ENCODE measurements at regions not wholly inside any gene's neighbourhood (a gene's known extent, or its start where the extent isn't known, plus 50 kb on each side); places are given as distances from the start of the nearest gene placed in this dataset.
A peak's percentile ranks its signal among the peaks of the same experiment; 100 is the strongest.

GRCh38 chr11:20260307-20260706 lies 100.0 kb upstream of the DBX1 start:
- no peak for DNase-seq
- no peak for TF ChIP-seq CTCF (IDR thresholded peaks at IDR 0.05; ENCODE audit: partially characterized antibody, unreplicated experiment)

GRCh38 chr11:20259506-20259905 lies 99.2 kb upstream of the DBX1 start:
- no peak for DNase-seq
- Mint-ChIP-seq H3K9me3 (ENCODE audit: unreplicated experiment) (no peaks in the 10 kb centered on the region), H3K36me3 (ENCODE audit: unreplicated experiment) (no peaks in the 10 kb centered on the region), H3K27ac (ENCODE audit: unreplicated experiment) (no peak overlapping the region), H3K4me3 (ENCODE audit: unreplicated experiment) (no peak overlapping the region), H3K4me1 (ENCODE audit: low read depth, unreplicated experiment) (peaks cover 6% of the 10 kb centered on the region), H3K27me3 (ENCODE audit: unreplicated experiment) (no peaks in the 10 kb centered on the region)
- no peak for TF ChIP-seq CTCF (IDR thresholded peaks at IDR 0.05; ENCODE audit: partially characterized antibody, unreplicated experiment)

More at GRCh38 chr11:20260307-20260706, 100.0 kb upstream of the DBX1 start:
- Mint-ChIP-seq H3K36me3 (ENCODE audit: unreplicated experiment) (no peaks in the 10 kb centered on the region), H3K4me3 (ENCODE audit: unreplicated experiment) (no peak overlapping the region), H3K27ac (ENCODE audit: unreplicated experiment) (no peak overlapping the region), H3K9me3 (ENCODE audit: unreplicated experiment) (no peaks in the 10 kb centered on the region), H3K27me3 (ENCODE audit: unreplicated experiment) (no peaks in the 10 kb centered on the region), H3K4me1 (ENCODE audit: low read depth, unreplicated experiment) (peaks cover 6% of the 10 kb centered on the region)

GRCh38 chr11:20258376-20258895 lies 98.2 kb upstream of the DBX1 start:
- Mint-ChIP-seq H3K36me3 (ENCODE audit: unreplicated experiment) (no peaks in the 10 kb centered on the region), H3K4me1 (ENCODE audit: low read depth, unreplicated experiment) (peaks cover 6% of the 10 kb centered on the region), H3K9me3 (ENCODE audit: unreplicated experiment) (no peaks in the 10 kb centered on the region), H3K27ac (ENCODE audit: unreplicated experiment) (no peak overlapping the region), H3K4me3 (ENCODE audit: unreplicated experiment) (peak overlapping the region; percentile 63), H3K27me3 (ENCODE audit: unreplicated experiment) (no peaks in the 10 kb centered on the region)
- DNase-seq: no peak
- TF ChIP-seq CTCF (IDR thresholded peaks at IDR 0.05; ENCODE audit: partially characterized antibody, unreplicated experiment): no peak

GRCh38 chr11:20256925-20257324 lies 96.7 kb upstream of the DBX1 start:
- Mint-ChIP-seq H3K9me3 (ENCODE audit: unreplicated experiment) (no peaks in the 10 kb centered on the region), H3K27ac (ENCODE audit: unreplicated experiment) (no peak overlapping the region), H3K27me3 (ENCODE audit: unreplicated experiment) (no peaks in the 10 kb centered on the region), H3K4me3 (ENCODE audit: unreplicated experiment) (no peak overlapping the region), H3K4me1 (ENCODE audit: low read depth, unreplicated experiment) (peaks cover 6% of the 10 kb centered on the region), H3K36me3 (ENCODE audit: unreplicated experiment) (no peaks in the 10 kb centered on the region)
- no peak for DNase-seq
- TF ChIP-seq CTCF (IDR thresholded peaks at IDR 0.05; ENCODE audit: partially characterized antibody, unreplicated experiment): peak; percentile 34

GRCh38 chr11:20253796-20254195 lies 93.5 kb upstream of the DBX1 start:
- no peaks in the 10 kb centered on the region for H3K9me3 Mint-ChIP-seq (ENCODE audit: unreplicated experiment)
- peaks cover 14% of the 10 kb centered on the region for H3K4me1 Mint-ChIP-seq (ENCODE audit: low read depth, unreplicated experiment)
- DNase-seq: no peak
- no peak for TF ChIP-seq CTCF (IDR thresholded peaks at IDR 0.05; ENCODE audit: partially characterized antibody, unreplicated experiment)
- H3K4me3 Mint-ChIP-seq (ENCODE audit: unreplicated experiment): no peak overlapping the region
- H3K36me3 Mint-ChIP-seq (ENCODE audit: unreplicated experiment): no peaks in the 10 kb centered on the region
- no peaks in the 10 kb centered on the region for H3K27me3 Mint-ChIP-seq (ENCODE audit: unreplicated experiment)
- no peak overlapping the region for H3K27ac Mint-ChIP-seq (ENCODE audit: unreplicated experiment)

Measured in glutamatergic neuron (in vitro differentiated cells).